ENCODE measurements at regions not wholly inside any gene's neighbourhood (a gene's known extent, or its start where the extent isn't known, plus 50 kb on each side); places are given as distances from the start of the nearest gene placed in this dataset.

DNA sequence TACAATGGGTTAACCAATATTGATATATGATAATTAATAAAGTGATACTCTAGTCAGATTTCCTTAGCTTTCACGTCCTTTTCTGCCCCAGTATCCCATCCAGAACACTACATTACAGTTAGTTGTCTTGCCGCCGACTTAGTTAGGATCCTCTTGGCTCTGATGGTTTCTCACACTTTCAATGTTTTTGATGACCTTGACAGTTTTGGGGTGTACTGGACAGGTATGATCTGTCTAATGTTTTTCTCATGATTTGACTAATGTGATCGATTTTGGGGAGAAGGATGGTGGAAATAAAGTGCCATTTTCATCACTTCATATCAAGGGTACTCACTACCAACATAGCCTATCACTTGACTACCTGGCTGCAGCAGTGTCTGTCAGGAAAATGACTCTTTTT lies 245.0 kb upstream of the TMC3 start:
- no peaks in the 10 kb centered on the region for H3K27me3 ChIP-seq (ENCODE audit: control insufficient read depth in 2 of 2, insufficient read depth in 2 of 2, low read length in 2 of 2)
- no peaks in the 10 kb centered on the region for H3K79me2 ChIP-seq (ENCODE audit: control insufficient read depth, insufficient read depth, low read length)
- dilution Hi-C loops (cut with MboI; ENCODE audit: extremely low pct_ligation_motif_present, low sequenced_read_pairs) (no loop called here), intact Hi-C loops (cut with micrococcal nuclease) (loop anchor here (2.0 kb wide), 1 partner anchor 18 kb away; no protein-coding TSS in a partner anchor)
- FAIRE-seq (no peak), DNase-seq (ENCODE audit: low read depth, low spot score) (no peak)
- H3K27ac ChIP-seq (ENCODE audit: insufficient read depth, low read depth, low read length): no peak overlapping the region
- H3K4me2 ChIP-seq (ENCODE audit: insufficient read depth, low read length): no peak overlapping the region
- H3K9ac ChIP-seq (replicated peaks; ENCODE audit: extremely low read depth, insufficient read depth, low read length): no peak overlapping the region
- H3K9me3 ChIP-seq (replicated peaks; ENCODE audit: control insufficient read depth, insufficient read depth, low read length): no peaks in the 10 kb centered on the region
- no peaks in the 10 kb centered on the region for H3K36me3 ChIP-seq (ENCODE audit: control insufficient read depth in 2 of 2, extremely low read depth in 1 of 2, insufficient read depth in 2 of 2, low read length in 2 of 2)
- no peaks in the 10 kb centered on the region for H3K4me1 ChIP-seq (ENCODE audit: control insufficient read depth, extremely low read depth, insufficient read depth, low read length)
- H4K20me1 ChIP-seq (replicated peaks; ENCODE audit: control insufficient read depth, extremely low read depth, insufficient read depth, low read length): no peaks in the 10 kb centered on the region
- no peak overlapping the region for H3K4me3 ChIP-seq (replicated peaks in 1 of 3; ENCODE audit: insufficient read depth in 1 of 3, low read depth in 1 of 3, low read length in 3 of 3)
- TF ChIP-seq, protein P1, sequence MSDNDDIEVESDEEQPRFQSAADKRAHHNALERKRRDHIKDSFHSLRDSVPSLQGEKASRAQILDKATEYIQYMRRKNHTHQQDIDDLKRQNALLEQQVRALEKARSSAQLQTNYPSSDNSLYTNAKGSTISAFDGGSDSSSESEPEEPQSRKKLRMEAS (IDR thresholded peaks at IDR 0.05; ENCODE audit: insufficient read depth, insufficient read length): no peak
- TF ChIP-seq GATA2 (IDR thresholded peaks at IDR 0.05; ENCODE audit: insufficient read depth, insufficient read length, low read depth, low read length) (no peak), JUN (IDR thresholded peaks at IDR 0.05; ENCODE audit: borderline replicate concordance, insufficient read depth, insufficient read length, low read depth) (no peak), FOS (IDR thresholded peaks at IDR 0.05; ENCODE audit: borderline replicate concordance, insufficient read depth, low read length) (no peak), POLR2A (IDR thresholded peaks at IDR 0.05; ENCODE audit: low read depth, low read length) (no peak), POLR2AphosphoS5 (IDR thresholded peaks at IDR 0.05; ENCODE audit: insufficient read depth, low read depth, low read length) (no peak), MYC (IDR thresholded peaks at IDR 0.05; ENCODE audit: low read depth, low read length) (no peak), EZH2 (IDR thresholded peaks at IDR 0.05; ENCODE audit: borderline replicate concordance, low read depth, low read length, severe bottlenecking) (no peak)
- TF ChIP-seq, protein P2, sequence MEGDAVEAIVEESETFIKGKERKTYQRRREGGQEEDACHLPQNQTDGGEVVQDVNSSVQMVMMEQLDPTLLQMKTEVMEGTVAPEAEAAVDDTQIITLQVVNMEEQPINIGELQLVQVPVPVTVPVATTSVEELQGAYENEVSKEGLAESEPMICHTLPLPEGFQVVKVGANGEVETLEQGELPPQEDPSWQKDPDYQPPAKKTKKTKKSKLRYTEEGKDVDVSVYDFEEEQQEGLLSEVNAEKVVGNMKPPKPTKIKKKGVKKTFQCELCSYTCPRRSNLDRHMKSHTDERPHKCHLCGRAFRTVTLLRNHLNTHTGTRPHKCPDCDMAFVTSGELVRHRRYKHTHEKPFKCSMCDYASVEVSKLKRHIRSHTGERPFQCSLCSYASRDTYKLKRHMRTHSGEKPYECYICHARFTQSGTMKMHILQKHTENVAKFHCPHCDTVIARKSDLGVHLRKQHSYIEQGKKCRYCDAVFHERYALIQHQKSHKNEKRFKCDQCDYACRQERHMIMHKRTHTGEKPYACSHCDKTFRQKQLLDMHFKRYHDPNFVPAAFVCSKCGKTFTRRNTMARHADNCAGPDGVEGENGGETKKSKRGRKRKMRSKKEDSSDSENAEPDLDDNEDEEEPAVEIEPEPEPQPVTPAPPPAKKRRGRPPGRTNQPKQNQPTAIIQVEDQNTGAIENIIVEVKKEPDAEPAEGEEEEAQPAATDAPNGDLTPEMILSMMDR (IDR thresholded peaks at IDR 0.05; ENCODE audit: extremely low read depth in 1 of 2, insufficient read depth in 1 of 2, low read depth in 1 of 2, low read length in 2 of 2): no peak
- POLR2A ChIA-PET: no interaction called here
- H2AFZ ChIP-seq (ENCODE audit: low read depth, low read length): no peak overlapping the region
- CTCF ChIA-PET: interaction anchor here (1.4 kb wide), 1 partner anchor 9 kb away, joined by 6 read pairs; no protein-coding TSS in a partner anchor
- no peaks in the 10 kb centered on the region for H3K9me1 ChIP-seq (replicated peaks; ENCODE audit: control insufficient read depth, extremely low read depth, insufficient read depth, low read length)
- no TSS peak for BruUV-seq (replicated peaks)
